HCT116 (cell line): ENCODE measurements at regions not wholly inside any gene's neighbourhood (a gene's known extent, or its start where the extent isn't known, plus 50 kb on each side); places are given as distances from the start of the nearest gene placed in this dataset.

Experiments
- ATAC-seq: fragments of 200-7000 bp; cut with Tn5 transposase; 2 replicates; pipeline ENCODE4 v1.9.1; 2020; ENCODE audit warnings: mild to moderate bottlenecking, moderate library complexity
- BruUV-seq: library from RNA; stranded (reverse); fragments of 400-500 nt; replicated peaks from 2 replicates; lab custom pipeline; 2021; lab: Mats Ljungman, UMichigan
- CTCF ChIA-PET: fragments of 300-600 bp; sonication (Branson Sonifier 250); formaldehyde crosslinking; loops from one replicate; lab custom pipeline; 2021; ENCODE audit warnings: antibody characterized with exemption; lab: Charles Lee
- POLR2A ChIA-PET: fragments of 300-600, 350-600 bp; sonication (Branson Sonifier 250); formaldehyde crosslinking; loops from one replicate; lab custom pipeline; 2021; ENCODE audit warnings: antibody characterized with exemption; lab: Charles Lee
- RAD21 ChIA-PET, 2 experiments: fragments of 300-600 bp; sonication (Branson Sonifier 250); formaldehyde crosslinking; loops; one replicate each; lab custom pipeline; 2023; ENCODE audit warnings: low total read pairs in 2 of 2; ENCODE audit not compliant: uncharacterized antibody in 2 of 2, unreplicated experiment in 2 of 2, low non-redundant PET in 1 of 2; lab: Charles Lee
- DNase-seq: peaks from one replicate; pipeline ENCODE4 v3.0.0-alpha.2; 2010; ENCODE audit warnings: low read depth, low spot score
- H2AFZ ChIP-seq: fragments of 200-600 bp; shearing (Covaris generic), sonication (generic); 2 replicates; pipeline ENCODE4 v1.6.1; 2017; ENCODE audit warnings: low read depth, mixed run types, mixed read lengths, antibody characterized with exemption, low read length; ENCODE audit not compliant: poor library complexity, severe bottlenecking
- H3K27ac ChIP-seq: 2 replicates; pipeline ENCODE4 v1.5.1; 2012; ENCODE audit warnings: low read depth, low read length
- H3K27me3 ChIP-seq: fragments of 200-600 bp; sonication (generic); 2 replicates; pipeline ENCODE4 v1.6.1; 2016; ENCODE audit warnings: mixed run types, low read length, mixed read lengths; ENCODE audit not compliant: insufficient read depth
- H3K36me3 ChIP-seq, 2 experiments: fragments of 200-500 bp in 1 of 2; fragments of 200-600 bp in 1 of 2; sonication (Bioruptor generic) in 1 of 2; sonication (generic) in 1 of 2; 2 replicates each; pipeline versions ENCODE4 v1.5.1 to v1.6.1; 2014 to 2016; ENCODE audit warnings: low read length in 2 of 2, inconsistent platforms in 1 of 2, mixed read lengths in 1 of 2, mixed run types in 1 of 2; ENCODE audit not compliant: insufficient read depth in 2 of 2, control insufficient read depth in 1 of 2
- H3K4me1 ChIP-seq, 2 experiments: fragments of 200-600 bp in 1 of 2; sonication (generic) in 1 of 2; 2 replicates each; pipeline versions ENCODE4 v1.5.1 to v1.6.1; 2012 to 2017; ENCODE audit warnings: low read length in 2 of 2, inconsistent platforms in 1 of 2, mild to moderate bottlenecking in 1 of 2, mixed read lengths in 1 of 2, mixed run types in 1 of 2, moderate library complexity in 1 of 2; ENCODE audit not compliant: insufficient read depth in 2 of 2, control insufficient read depth in 1 of 2
- H3K4me2 ChIP-seq: fragments of 200-600 bp; sonication (generic); 2 replicates; pipeline ENCODE4 v1.6.1; 2017; ENCODE audit warnings: mixed run types, low read length, mixed read lengths
- H3K4me3 ChIP-seq, 2 experiments: fragments of 200-600 bp in 1 of 2; sonication (generic) in 1 of 2; replicated peaks in 1 of 2; 2 replicates each; pipeline ENCODE4 v1.5.1; 2011 to 2016; ENCODE audit warnings: low read length in 2 of 2, control low read depth in 1 of 2, low read depth in 1 of 2, mild to moderate bottlenecking in 1 of 2, mixed read lengths in 1 of 2, mixed run types in 1 of 2
- H3K79me2 ChIP-seq: fragments of 200-600 bp; sonication (generic); 2 replicates; pipeline ENCODE4 v1.6.1; 2017; ENCODE audit warnings: mild to moderate bottlenecking, mixed run types, low read length, moderate library complexity, mixed read lengths; ENCODE audit not compliant: insufficient read depth
- H3K9ac ChIP-seq: fragments of 200-600 bp; sonication (generic); 2 replicates; pipeline ENCODE4 v1.6.1; 2016; ENCODE audit warnings: low read length, mixed read lengths
- H3K9me2 ChIP-seq: fragments of 200-600 bp; sonication (generic), shearing (Covaris generic); 2 replicates; pipeline ENCODE4 v1.6.1; 2017; ENCODE audit warnings: mixed run types, mild to moderate bottlenecking, moderate library complexity; ENCODE audit not compliant: insufficient read depth
- H3K9me3 ChIP-seq, 2 experiments: fragments of 200-500 bp in 1 of 2; fragments of 200-600 bp in 1 of 2; sonication (Bioruptor generic) in 1 of 2; sonication (generic) in 1 of 2; 2 replicates each; pipeline ENCODE4 v1.6.1; 2014 to 2017; ENCODE audit warnings: low read length in 2 of 2, mixed read lengths in 2 of 2, inconsistent platforms in 1 of 2, low read depth in 1 of 2, mild to moderate bottlenecking in 1 of 2, mixed run types in 1 of 2, moderate library complexity in 1 of 2; ENCODE audit not compliant: control insufficient read depth in 1 of 2, insufficient read depth in 1 of 2
- H4K20me1 ChIP-seq: fragments of 200-600 bp; sonication (generic), shearing (Covaris generic); 2 replicates; pipeline ENCODE4 v1.6.1; 2017; ENCODE audit warnings: mixed run types, mild to moderate bottlenecking, moderate library complexity; ENCODE audit not compliant: insufficient read depth
- EGR1 ChIP-seq: IDR thresholded peaks from 2 replicates; pipeline ENCODE4 v1.6.1; 2012; ENCODE audit warnings: low read depth
- EZH2phosphoT487 ChIP-seq: fragments of 200-600 bp; IDR thresholded peaks from 2 replicates; pipeline ENCODE4 v1.6.1; 2018; ENCODE audit warnings: antibody characterized with exemption, borderline replicate concordance
- intact Hi-C: fragments of 100-400 bp; cut with micrococcal nuclease; formaldehyde crosslinking; loops from 2 replicates; pipeline ENCODE4 v1.10.0; 2022
- TF ChIP-seq, protein P1 (sequence below), 3 experiments: fragments of 200-600 bp in 1 of 3; sonication (generic) in 1 of 3; IDR thresholded peaks in 2 of 3; conservative IDR thresholded peaks in 1 of 3; 2 replicates each; pipeline ENCODE4 v1.5.1; 2012 to 2017; ENCODE audit warnings: low read depth in 2 of 3, low read length in 2 of 3, antibody characterized with exemption in 1 of 3, borderline replicate concordance in 1 of 3, control low read depth in 1 of 3, mild to moderate bottlenecking in 1 of 3, mixed read lengths in 1 of 3, mixed run types in 1 of 3, moderate library complexity in 1 of 3; ENCODE audit not compliant: insufficient read depth in 1 of 3
- TF ChIP-seq, protein P2 (sequence below): IDR thresholded peaks from 2 replicates; pipeline ENCODE4 v1.6.1; 2012; ENCODE audit warnings: low read depth

DNA sequence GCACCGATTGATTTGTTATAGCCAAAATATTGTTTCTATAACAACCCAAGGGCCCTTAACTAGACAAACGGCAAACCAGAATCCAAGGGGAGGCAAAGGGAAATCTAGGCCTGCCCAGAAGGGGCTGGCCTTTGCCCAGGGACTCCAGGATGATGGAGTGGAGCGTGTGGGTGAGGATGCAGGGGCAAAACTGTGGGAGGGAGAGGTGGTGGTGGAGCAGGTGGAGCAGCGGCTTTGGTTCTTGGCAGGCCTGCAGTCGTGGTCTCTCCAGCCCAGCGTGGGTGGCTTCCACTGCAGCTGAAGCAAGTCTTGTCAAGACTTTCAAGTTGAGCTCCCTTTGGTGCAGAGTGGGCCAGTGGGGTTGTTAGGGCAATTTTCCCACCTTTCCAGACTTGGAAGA lies 98.6 kb upstream of the TBCA start:
- no peak overlapping the region for H3K4me3 ChIP-seq
- no peak overlapping the region for H3K27ac ChIP-seq
- H3K4me2 ChIP-seq = no peak overlapping the region
- TF ChIP-seq EZH2phosphoT487 (no peak), EGR1 (no peak)
- TF ChIP-seq, protein P1, sequence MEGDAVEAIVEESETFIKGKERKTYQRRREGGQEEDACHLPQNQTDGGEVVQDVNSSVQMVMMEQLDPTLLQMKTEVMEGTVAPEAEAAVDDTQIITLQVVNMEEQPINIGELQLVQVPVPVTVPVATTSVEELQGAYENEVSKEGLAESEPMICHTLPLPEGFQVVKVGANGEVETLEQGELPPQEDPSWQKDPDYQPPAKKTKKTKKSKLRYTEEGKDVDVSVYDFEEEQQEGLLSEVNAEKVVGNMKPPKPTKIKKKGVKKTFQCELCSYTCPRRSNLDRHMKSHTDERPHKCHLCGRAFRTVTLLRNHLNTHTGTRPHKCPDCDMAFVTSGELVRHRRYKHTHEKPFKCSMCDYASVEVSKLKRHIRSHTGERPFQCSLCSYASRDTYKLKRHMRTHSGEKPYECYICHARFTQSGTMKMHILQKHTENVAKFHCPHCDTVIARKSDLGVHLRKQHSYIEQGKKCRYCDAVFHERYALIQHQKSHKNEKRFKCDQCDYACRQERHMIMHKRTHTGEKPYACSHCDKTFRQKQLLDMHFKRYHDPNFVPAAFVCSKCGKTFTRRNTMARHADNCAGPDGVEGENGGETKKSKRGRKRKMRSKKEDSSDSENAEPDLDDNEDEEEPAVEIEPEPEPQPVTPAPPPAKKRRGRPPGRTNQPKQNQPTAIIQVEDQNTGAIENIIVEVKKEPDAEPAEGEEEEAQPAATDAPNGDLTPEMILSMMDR (IDR thresholded peaks at IDR 0.05 in 2 of 3, conservative IDR thresholded peaks at IDR 0.05 in 1 of 3; ENCODE audit: borderline replicate concordance in 1 of 3, insufficient read depth in 1 of 3, low read depth in 2 of 3, low read length in 2 of 3) = no peak
- TF ChIP-seq, protein P2, sequence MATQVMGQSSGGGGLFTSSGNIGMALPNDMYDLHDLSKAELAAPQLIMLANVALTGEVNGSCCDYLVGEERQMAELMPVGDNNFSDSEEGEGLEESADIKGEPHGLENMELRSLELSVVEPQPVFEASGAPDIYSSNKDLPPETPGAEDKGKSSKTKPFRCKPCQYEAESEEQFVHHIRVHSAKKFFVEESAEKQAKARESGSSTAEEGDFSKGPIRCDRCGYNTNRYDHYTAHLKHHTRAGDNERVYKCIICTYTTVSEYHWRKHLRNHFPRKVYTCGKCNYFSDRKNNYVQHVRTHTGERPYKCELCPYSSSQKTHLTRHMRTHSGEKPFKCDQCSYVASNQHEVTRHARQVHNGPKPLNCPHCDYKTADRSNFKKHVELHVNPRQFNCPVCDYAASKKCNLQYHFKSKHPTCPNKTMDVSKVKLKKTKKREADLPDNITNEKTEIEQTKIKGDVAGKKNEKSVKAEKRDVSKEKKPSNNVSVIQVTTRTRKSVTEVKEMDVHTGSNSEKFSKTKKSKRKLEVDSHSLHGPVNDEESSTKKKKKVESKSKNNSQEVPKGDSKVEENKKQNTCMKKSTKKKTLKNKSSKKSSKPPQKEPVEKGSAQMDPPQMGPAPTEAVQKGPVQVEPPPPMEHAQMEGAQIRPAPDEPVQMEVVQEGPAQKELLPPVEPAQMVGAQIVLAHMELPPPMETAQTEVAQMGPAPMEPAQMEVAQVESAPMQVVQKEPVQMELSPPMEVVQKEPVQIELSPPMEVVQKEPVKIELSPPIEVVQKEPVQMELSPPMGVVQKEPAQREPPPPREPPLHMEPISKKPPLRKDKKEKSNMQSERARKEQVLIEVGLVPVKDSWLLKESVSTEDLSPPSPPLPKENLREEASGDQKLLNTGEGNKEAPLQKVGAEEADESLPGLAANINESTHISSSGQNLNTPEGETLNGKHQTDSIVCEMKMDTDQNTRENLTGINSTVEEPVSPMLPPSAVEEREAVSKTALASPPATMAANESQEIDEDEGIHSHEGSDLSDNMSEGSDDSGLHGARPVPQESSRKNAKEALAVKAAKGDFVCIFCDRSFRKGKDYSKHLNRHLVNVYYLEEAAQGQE = no peak
- no peaks in the 10 kb centered on the region for H3K27me3 ChIP-seq
- no TSS peak for BruUV-seq
- ATAC-seq = no peak
- H3K9me2 ChIP-seq = no peaks in the 10 kb centered on the region; the same call in 1 of the 2 replicates
- H4K20me1 ChIP-seq = no peaks in the 10 kb centered on the region
- POLR2A ChIA-PET = no interaction called here
- intact Hi-C loops = no loop called here
- no peaks in the 10 kb centered on the region for H3K79me2 ChIP-seq
- no peaks in the 10 kb centered on the region for H3K36me3 ChIP-seq
- CTCF ChIA-PET = no interaction called here
- H3K9me3 ChIP-seq = no peaks in the 10 kb centered on the region
- H2AFZ ChIP-seq = no peak overlapping the region
- RAD21 ChIA-PET = no interaction called here
- DNase-seq = no peak
- H3K9ac ChIP-seq = no peak overlapping the region
- H3K4me1 ChIP-seq = peaks cover 1 to 7% of the 10 kb centered on the region in 2 experiments; a peak in 3 of 4 replicates
